Right ventricle myocardium inferior (tissue), 1 donor: ENCODE measurements at regions not wholly inside any gene's neighbourhood (a gene's known extent, or its start where the extent isn't known, plus 50 kb on each side); places are given as distances from the start of the nearest gene placed in this dataset.
"Not testable (repeated sequence)": the region's sequence is repeated elsewhere in the genome, so short reads cannot be mapped to it uniquely, and the experiment has no call there.

Experiments
- ATAC-seq: fragments of 200-7000 bp; cut with Tn5 transposase; one replicate; pipeline ENCODE4 v1.9.1; 2020; ENCODE audit warnings: mild to moderate bottlenecking, moderate library complexity
- DNase-seq: peaks from one replicate; pipeline ENCODE4 v3.0.0; 2021; ENCODE audit errors: missing footprints
- intact Hi-C: fragments of 100-400 bp; cut with DNase I; formaldehyde crosslinking; loops from one replicate; pipeline ENCODE4 v1.11.0; 2022
- donor health status: DM: no; HTN: yes; CAD: no; lungs with severe emphysema.

- intact Hi-C loops = no loop called here
- DNase-seq = no peak
- peak; percentile 53 for ATAC-seq
Observed at GRCh38 chr6:144415014-144415413, 129.9 kb downstream of the UTRN start.

GRCh38 chr6:144415835-144416237 is 130.7 kb downstream of the UTRN start:
- intact Hi-C loops = no loop called here
- no peak for DNase-seq
- no peak for ATAC-seq

- intact Hi-C loops = no loop called here
- no peak for ATAC-seq
- no peak for DNase-seq
Observed at GRCh38 chr6:144416244-144416643, 131.1 kb downstream of the UTRN start.

GRCh38 chr6:144416773-144417172 is 131.6 kb downstream of the UTRN start:
- no peak for ATAC-seq
- intact Hi-C loops = no loop called here
- no peak for DNase-seq

- intact Hi-C loops = no loop called here
- ATAC-seq = no peak
- DNase-seq = no peak
Observed at GRCh38 chr6:144417681-144418080, 132.5 kb downstream of the UTRN start.

GRCh38 chr6:144418959-144419545 is 133.9 kb downstream of the UTRN start:
- intact Hi-C loops = no loop called here
- DNase-seq = no peak
- no peak for ATAC-seq

- DNase-seq (no peak), ATAC-seq (no peak)
- intact Hi-C loops = no loop called here
Observed at GRCh38 chr6:144423167-144423566, 138.0 kb downstream of the UTRN start.

GRCh38 chr6:144429753-144430152 is 144.6 kb downstream of the UTRN start:
- ATAC-seq (no peak), DNase-seq (no peak)
- intact Hi-C loops = no loop called here

- ATAC-seq, intact Hi-C loops, DNase-seq: not testable (repeated sequence)
Observed at GRCh38 chr6:144433446-144433845, 148.3 kb downstream of the UTRN start.

- DNase-seq (no peak), ATAC-seq (no peak)
- intact Hi-C loops = no loop called here
Observed at GRCh38 chr6:144434308-144434990, 149.3 kb downstream of the UTRN start.

- ATAC-seq (peak; percentile 50), DNase-seq (no peak)
- intact Hi-C loops = no loop called here
Observed at GRCh38 chr6:144435602-144436426, 150.7 kb downstream of the UTRN start.

- no peak for DNase-seq
- intact Hi-C loops = no loop called here
- ATAC-seq = no peak
Observed at GRCh38 chr6:144437105-144437504, 152.0 kb downstream of the UTRN start.

- intact Hi-C loops = no loop called here
- DNase-seq (no peak), ATAC-seq (no peak)
Observed at GRCh38 chr6:144438103-144438502, 153.0 kb downstream of the UTRN start.

GRCh38 chr6:144439016-144439415 is 153.9 kb downstream of the UTRN start:
- ATAC-seq (no peak), DNase-seq (no peak)
- intact Hi-C loops = no loop called here

GRCh38 chr6:144441801-144442200 is 156.7 kb downstream of the UTRN start:
- DNase-seq, ATAC-seq, intact Hi-C loops: not testable (repeated sequence)

- intact Hi-C loops = no loop called here
- no peak for DNase-seq
- ATAC-seq = no peak
Observed at GRCh38 chr6:144443157-144443556, 158.0 kb downstream of the UTRN start.

- ATAC-seq (no peak), DNase-seq (no peak)
- intact Hi-C loops = no loop called here
Observed at GRCh38 chr6:144447472-144447871, 162.3 kb downstream of the UTRN start.

GRCh38 chr6:144449218-144449617 is 164.1 kb downstream of the UTRN start:
- intact Hi-C loops = no loop called here
- ATAC-seq (no peak), DNase-seq (no peak)

- ATAC-seq (peak; percentile 84), DNase-seq (no peak)
- intact Hi-C loops = no loop called here
Observed at GRCh38 chr6:144449911-144450597, 164.9 kb downstream of the UTRN start.
